ENCODE measurements at regions not wholly inside any gene's neighbourhood (a gene's known extent, or its start where the extent isn't known, plus 50 kb on each side); places are given as distances from the start of the nearest gene placed in this dataset.

- no peak for TF ChIP-seq CHD7 (IDR thresholded peaks at IDR 0.05; ENCODE audit: low read depth, low read length)
These were observed 160.1 kb downstream of the MFSD1 start (continued) for GRCh38 chr3:158961911-158962310.
